RWPE1 (cell line): ENCODE measurements at regions not wholly inside any gene's neighbourhood (a gene's known extent, or its start where the extent isn't known, plus 50 kb on each side); places are given as distances from the start of the nearest gene placed in this dataset.

Source experiments
- CTCF ChIA-PET: fragments of 350-600 bp; sonication (Branson Sonifier 250); formaldehyde crosslinking; extraction: SDS; loops from one replicate; lab custom pipeline; 2021; lab: Yijun Ruan, JAX
- POLR2A ChIA-PET: fragments of 400-600 bp; formaldehyde crosslinking; extraction: SDS; loops from one replicate; lab custom pipeline; 2020; ENCODE audit warnings: antibody characterized with exemption; ENCODE audit not compliant: low non-redundant PET; lab: Yijun Ruan, JAX
- DNase-seq: peaks from one replicate; pipeline ENCODE4 v3.0.0; 2012; ENCODE audit warnings: low spot score
- H3K27ac ChIP-seq: fragments of 450-650 bp; 2 replicates; pipeline ENCODE4 v1.5.1; 2017
- CTCF ChIP-seq: fragments of 450-650 bp; conservative IDR thresholded peaks from 2 replicates; pipeline ENCODE4 v1.5.1; 2017; ENCODE audit warnings: low read depth, mild to moderate bottlenecking

DNA sequence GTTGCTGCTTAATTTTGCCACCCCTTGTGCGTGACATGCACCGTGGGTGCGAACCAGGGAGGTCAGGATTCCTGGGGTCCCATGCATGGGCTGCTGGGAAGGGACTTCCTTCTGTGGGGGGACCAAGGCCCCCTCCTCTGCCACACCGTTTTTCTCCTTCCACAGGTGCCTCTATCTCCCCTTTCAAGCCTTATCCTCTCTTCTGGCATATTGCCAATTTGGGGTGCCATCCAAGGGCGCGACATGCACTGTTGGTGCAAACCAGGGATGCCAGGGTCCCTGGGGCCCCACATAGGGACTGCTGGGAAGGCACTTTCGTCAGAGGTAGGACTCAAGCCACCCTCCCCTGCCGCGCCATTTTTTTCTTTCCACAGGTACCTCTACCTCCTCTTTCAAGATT, 289.0 kb downstream of the ALG10 start:
- CTCF ChIA-PET, result no interaction called here
- POLR2A ChIA-PET, result no interaction called here
- no peak overlapping the region for H3K27ac ChIP-seq
- no peak for DNase-seq
- TF ChIP-seq CTCF, result no peak

DNA sequence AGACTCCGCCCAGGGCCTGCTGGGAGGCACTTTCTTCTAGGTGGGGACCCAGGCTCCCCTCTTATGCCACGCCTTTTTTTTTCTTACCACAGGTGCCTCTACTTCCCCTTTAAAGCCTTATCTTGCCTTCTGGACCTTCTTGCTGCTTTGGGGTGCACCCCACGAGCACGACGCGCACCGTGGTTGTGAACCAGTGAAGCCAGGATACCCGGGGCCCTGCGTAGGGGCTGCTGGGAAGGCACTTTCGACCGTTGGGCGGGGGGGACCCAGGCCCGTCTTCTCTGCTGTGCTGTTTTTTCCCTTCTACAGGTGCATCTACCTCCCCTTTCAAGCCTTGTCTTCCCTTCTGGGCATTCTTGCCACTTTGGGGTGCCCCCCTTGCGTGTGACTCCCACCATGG, 305.4 kb downstream of the ALG10 start:
- ChIA-PET CTCF (no interaction called here), POLR2A (no interaction called here)
- no peak for DNase-seq
- H3K27ac ChIP-seq, result no peak overlapping the region
- no peak for TF ChIP-seq CTCF

DNA sequence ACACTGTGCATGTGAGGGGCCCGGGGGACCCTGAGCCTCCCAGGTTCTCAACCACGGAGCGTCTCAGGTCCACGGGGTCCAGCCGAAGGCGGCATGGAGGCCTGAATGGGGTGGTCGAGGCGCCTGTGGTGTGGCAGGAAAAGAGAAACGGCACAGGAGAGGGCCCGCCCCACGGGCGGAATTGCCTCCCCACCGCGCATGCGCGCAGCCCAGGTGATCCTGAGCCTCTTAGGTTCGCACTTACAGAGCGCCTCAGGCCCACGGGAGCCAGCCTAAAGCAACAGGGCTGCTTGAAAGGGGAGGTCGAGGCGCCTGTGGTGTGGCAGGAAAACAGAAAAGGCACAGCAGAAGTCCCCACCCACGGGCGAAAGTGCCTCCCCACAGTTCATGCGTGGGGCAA, 311.0 kb downstream of the ALG10 start:
- ChIA-PET POLR2A (no interaction called here), CTCF (no interaction called here)
- no peak for TF ChIP-seq CTCF
- DNase-seq, result peak; percentile 9
- H3K27ac ChIP-seq, result no peak overlapping the region

DNA sequence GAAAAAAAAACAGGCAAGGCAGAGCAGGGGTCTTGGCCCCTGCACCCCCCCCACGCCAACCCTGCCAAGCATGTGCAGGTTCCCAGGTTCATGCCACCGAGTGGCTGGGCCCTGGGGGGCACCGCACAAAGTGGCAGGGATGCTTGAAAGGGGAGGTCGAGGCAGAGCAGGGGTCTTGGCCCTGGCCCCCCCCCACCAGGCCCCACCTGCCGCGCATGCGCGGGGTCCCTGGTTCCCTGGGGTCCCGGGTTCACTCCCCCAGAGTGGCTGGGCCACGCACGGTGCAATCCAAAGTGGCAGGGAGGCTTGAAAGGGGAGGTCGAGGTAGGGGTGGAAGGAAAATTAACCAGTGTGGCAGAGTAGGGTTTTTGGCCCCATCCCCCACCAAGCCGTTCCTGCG, 312.2 kb downstream of the ALG10 start:
- H3K27ac ChIP-seq, result no peak overlapping the region
- ChIA-PET POLR2A (no interaction called here), CTCF (no interaction called here)
- DNase-seq, result no peak
- TF ChIP-seq CTCF, result no peak

DNA sequence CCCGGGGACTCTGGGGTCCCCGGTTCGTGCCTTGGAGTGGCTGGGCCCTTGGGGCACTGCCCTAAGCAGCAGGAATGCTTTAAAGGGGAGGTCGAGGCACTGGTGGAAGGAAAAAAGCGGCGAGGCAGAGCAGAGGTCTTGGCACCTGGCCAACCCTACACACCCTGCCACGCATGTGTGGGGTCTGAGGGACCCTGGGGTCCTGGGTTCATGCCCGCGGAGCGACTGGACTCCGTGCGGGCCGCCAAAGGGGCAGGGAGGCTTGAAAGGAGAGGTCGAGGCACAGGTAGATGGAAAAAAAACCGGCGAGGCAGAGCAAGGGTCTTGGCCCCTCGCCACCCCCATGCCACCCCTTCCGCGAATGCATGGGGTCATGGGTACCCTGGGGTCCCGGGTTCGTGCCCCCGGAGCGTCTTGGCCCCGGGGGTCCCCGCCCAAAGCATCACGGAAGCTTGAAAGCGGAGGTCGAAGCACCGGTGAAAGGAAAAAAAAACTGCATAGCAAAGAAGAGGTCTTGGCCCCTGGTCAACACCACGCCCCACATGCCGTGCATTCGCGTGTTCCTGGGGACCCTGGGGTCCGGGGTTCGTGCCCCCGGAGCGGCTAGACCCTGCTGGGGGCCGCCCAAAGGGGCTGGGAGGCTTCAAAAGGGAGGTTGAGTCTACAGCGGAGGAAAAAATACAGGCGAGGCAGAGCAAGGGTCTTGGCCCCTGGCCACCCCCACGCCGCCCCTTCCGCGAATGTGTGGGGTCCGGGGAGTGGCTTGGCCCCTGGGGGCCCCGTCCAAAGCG, 312.9 kb downstream of the ALG10 start:
- H3K27ac ChIP-seq, result no peak overlapping the region
- no peak for TF ChIP-seq CTCF
- ChIA-PET POLR2A (no interaction called here), CTCF (no interaction called here)
- DNase-seq, result no peak

- ChIA-PET CTCF (no interaction called here), POLR2A (no interaction called here)
- H3K27ac ChIP-seq, result no peak overlapping the region
- no peak for TF ChIP-seq CTCF
- DNase-seq, result no peak
Observed at GRCh38 chr12:34335819-34336262, 313.5 kb downstream of the ALG10 start.
